ENCODE measurements at regions not wholly inside any gene's neighbourhood (a gene's known extent, or its start where the extent isn't known, plus 50 kb on each side); places are given as distances from the start of the nearest gene placed in this dataset.

DNA sequence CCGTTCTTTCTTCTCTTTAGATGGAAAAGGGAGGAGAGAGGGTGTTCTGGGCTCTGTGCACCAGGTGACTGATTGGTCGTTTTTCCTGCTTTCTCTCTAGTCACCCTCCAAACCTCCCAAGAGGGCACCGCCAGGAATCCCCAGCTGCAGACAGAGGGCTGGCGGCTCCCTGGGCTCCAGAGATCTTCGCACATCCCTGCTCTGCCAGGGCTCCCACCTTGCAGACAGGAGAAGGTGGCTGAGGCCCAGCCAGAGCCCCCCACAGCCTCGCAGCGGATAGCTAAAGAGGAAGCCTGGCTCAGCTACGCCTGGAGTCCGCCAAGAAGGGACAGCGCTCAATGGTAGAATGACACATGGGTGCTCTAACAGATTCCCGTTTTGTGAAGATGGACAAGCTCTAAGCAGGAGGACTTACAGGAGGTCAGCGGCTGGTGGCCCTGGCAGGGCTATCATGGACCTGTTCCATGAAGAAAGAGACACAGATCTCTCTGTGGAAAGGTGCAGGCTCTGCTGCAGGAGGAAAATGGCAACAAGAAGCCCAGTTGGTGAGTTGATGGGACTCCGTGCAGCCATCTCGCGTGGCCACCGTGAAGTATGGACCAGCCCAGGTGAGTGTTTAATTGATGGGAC, 976.9 kb downstream of the BRD1 start:
- TF ChIP-seq EZH2 (IDR thresholded peaks at IDR 0.05; ENCODE audit: insufficient read depth, poor library complexity, severe bottlenecking) (no peak), EZH2phosphoT487 (IDR thresholded peaks at IDR 0.05; ENCODE audit: insufficient read depth, low read depth) (no peak)
